ENCODE measurements at regions not wholly inside any gene's neighbourhood (a gene's known extent, or its start where the extent isn't known, plus 50 kb on each side); places are given as distances from the start of the nearest gene placed in this dataset.
"Not testable (repeated sequence)": the region's sequence is repeated elsewhere in the genome, so short reads cannot be mapped to it uniquely, and the experiment has no call there.

DNA sequence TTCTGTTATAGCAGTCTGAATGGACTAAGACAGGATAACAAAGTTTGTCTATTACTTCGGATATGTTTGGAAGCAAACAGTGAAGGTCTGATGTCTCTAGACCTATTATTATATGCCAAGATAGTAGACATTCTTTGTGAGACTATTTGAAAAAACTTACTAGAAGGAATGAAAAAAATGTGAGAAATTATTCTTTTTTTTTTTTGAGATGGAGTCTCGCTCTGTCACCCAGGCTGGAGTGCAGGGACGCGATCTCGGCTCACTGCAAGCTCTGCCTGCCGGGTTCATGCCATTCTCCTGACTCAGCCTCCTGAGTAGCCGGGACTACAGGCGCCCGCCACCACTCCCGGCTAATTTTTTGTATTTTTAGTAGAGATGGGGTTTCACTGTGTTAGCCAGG is 690.7 kb upstream of the SLC35B3 start:
- not testable (repeated sequence) for DNase-seq (ENCODE audit: low spot score)

GRCh38 chr6:9121549-9121948 is 686.2 kb upstream of the SLC35B3 start:
- no peak for DNase-seq (ENCODE audit: low spot score)

- no peak for DNase-seq (ENCODE audit: low spot score)
Measured at GRCh38 chr6:9116026-9116425, 680.7 kb upstream of the SLC35B3 start.

- DNase-seq (ENCODE audit: low spot score), result no peak
Measured at GRCh38 chr6:9112544-9112943, 677.2 kb upstream of the SLC35B3 start.

GRCh38 chr6:9103876-9104521 is 668.7 kb upstream of the SLC35B3 start:
- DNase-seq (ENCODE audit: low spot score), result no peak

DNA sequence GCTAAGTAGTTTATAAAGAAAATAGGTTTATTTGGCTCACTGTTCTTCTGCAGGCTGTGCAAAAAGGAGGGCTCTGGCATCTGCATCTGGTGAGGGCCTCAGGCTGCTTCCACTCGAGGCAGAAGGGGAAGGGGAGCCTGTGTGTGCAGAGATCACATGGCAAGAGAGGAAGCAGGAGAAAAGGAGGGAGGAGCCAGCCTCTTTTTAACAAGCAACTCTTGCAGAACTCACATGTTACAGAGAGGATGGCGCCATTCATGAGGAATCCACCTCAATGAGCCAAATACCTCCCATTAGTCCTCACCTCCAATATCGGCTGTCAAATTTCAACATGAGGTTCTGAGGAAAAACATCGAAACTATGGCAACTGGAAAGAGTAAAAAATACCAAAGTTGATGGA is 666.6 kb upstream of the SLC35B3 start:
- no peak for DNase-seq (ENCODE audit: low spot score)

DNA sequence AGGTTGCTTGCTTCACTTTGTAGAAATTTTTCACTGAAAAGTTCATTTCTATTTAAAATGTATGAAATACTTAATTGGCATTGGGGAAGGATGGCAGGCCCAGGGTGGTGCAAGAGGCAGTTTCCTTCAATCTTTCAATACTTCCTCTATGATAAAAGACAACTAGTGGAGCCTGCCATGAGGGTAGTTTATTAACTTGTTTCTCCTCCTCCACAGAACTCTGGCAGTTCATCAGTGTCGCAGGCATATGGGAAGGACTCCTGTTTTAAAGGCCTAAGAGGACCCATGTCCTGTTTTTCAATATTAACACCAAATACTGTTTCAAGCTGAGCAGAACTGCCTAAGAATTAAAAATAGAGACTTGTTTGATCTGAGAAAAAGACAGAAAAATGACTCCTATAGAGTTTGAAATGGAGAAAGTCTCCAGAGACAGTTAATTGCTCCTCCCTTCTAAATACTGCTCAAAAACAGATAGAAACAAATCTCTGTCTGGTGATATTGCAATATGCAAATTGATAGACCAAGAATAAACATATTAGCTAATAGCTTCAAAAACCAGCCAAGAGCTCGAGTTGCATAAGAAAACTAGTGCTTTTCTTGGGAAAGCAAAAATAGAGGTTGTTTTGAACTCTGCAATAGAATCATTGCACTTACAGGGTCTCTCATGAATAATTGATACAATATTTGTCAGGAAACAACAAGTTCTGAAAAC is 665.7 kb upstream of the SLC35B3 start:
- DNase-seq (ENCODE audit: low spot score), result no peak

DNA sequence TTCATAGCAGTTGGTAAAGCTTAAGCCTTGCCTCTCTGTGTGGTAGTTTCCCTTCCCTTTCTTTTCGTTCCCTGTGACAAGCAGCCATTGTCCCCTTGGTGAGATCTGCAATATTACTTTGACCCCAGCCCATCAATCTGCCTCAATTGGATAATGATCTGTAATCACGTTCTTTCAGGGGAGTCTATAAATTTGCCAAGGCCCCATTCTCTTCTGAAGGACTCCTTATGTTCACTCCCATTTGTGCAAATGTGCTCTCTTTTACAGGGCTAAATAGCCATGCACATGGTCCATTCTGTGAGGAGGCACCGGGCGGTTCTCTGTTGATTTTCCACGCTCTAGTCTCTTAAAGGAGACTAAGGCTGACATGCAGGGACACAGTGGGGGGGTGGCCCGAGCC is 660.4 kb upstream of the SLC35B3 start:
- no peak for DNase-seq (ENCODE audit: low spot score)

DNA sequence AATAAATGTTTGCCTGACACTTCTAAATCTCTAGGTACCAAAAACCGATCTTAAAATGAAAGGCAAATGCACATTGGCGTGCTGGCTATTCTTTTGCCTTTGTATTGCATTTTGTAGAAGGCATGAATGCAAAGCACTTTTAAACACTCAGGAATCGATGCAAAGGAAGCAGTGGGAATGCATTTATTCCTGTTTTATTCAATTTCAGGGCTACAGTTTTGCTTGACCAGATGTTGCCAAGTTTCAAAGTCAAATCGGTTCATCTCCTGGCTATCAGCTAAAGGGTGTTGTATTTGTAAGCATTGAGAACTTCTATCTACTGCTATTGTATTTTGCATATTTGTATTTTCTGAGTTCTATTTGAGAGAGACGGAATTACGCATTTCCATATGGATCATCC is 659.8 kb upstream of the SLC35B3 start:
- no peak for DNase-seq (ENCODE audit: low spot score)

GRCh38 chr6:9089724-9090123 is 654.4 kb upstream of the SLC35B3 start:
- no peak for DNase-seq (ENCODE audit: low spot score)

- DNase-seq (ENCODE audit: low spot score), result no peak
Measured at GRCh38 chr6:9087470-9087869, 652.1 kb upstream of the SLC35B3 start.

DNA sequence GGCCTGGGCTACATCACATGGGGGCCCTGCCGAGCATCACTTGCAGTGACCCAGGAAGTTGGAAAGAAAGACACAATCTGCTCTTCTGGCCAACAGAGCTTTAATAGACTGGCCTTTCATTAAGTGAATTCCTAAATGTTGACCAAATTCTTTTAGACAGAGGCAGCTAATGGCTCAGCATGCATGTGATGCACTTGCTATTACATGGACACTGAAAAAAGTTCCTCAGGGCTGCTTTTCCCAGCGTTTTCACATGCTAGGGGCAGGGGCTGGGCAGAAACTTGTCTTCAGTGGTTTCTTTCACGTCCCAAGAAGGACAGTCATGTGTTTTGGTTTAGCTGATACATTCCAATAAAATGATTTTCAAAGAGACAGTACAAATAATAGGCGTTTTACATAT is 651.0 kb upstream of the SLC35B3 start:
- no peak for DNase-seq (ENCODE audit: low spot score)

- DNase-seq (ENCODE audit: low spot score), result no peak
Measured at GRCh38 chr6:9085709-9086070, 650.3 kb upstream of the SLC35B3 start.

DNA sequence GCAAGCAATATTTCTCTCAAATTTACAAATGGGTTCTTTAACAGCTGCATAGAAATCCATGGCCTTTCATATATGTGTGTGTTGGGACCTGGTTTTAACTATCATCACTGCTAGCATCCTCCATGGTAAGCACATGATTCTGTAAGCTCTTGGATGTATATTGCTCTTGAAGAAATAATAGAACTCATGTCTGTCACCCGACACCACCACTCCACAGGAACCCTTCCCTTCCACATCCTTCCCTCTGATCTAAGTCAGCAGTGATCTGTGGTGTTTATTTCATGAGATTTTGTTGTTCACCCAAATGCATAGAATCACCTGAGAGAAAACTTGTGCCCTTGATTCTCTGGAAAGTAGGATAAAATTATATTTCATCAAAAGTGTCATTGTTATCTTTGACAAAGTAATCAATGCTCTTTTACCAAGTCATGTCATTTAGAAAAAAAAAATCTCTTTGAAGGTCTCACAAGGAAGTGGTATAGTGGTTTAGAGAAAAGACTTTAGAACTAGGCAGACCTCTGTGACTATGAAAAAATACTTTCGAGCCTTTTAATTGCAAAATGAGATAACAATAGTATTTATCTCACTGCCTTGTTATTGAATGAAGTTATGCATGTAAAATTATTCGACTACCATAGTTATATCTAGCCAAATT is 649.8 kb upstream of the SLC35B3 start:
- no peak for DNase-seq (ENCODE audit: low spot score)

- no peak for DNase-seq (ENCODE audit: low spot score)
Measured at GRCh38 chr6:9083108-9083507, 647.8 kb upstream of the SLC35B3 start.

- DNase-seq (ENCODE audit: low spot score), result no peak
Measured at GRCh38 chr6:9066726-9067125, 631.4 kb upstream of the SLC35B3 start.

- DNase-seq (ENCODE audit: low spot score), result no peak
Measured at GRCh38 chr6:9064156-9064555, 628.8 kb upstream of the SLC35B3 start.

DNA sequence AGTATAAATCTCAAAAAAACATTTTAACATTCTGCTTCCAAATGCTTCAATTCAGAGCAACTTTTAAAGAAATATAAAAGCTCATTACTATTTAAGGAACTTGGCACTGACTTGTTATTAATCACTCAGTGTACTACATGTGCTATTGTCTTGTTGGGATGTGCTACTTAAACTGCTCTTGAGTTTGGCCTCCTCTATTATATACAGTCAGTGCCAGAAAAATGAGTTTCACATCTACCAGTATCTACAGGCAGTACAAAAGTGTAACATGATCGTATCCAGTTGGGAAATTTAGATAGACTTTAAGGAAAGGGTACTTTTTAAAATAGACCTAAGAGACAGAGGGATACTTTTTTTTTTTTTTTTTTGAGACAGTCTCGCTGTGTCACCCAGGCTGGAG is 627.3 kb upstream of the SLC35B3 start:
- DNase-seq (ENCODE audit: low spot score), result no peak

- no peak for DNase-seq (ENCODE audit: low spot score)
Measured at GRCh38 chr6:9057937-9058336, 622.6 kb upstream of the SLC35B3 start.

DNA sequence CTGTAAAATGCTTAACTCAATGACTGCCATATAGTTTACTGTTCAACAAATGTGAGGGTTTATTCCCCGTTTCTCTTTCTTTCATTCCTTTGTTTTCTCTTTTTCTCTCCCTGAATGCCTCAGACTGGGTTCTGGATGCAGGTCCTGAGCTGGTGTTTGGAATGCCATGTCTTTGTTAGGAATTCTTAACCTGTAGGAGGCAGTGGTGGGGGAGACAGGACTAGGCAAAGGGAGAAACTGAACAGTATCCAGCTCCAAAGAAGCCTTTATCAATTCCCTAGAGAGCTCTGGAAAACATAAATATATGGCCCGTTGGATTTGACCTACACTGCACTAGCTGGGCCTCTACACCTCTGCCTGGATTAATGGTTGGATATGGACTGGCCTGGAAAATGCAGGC is 621.2 kb upstream of the SLC35B3 start:
- no peak for DNase-seq (ENCODE audit: low spot score)

GRCh38 chr6:9044426-9044825 is 609.1 kb upstream of the SLC35B3 start:
- DNase-seq (ENCODE audit: low spot score), result no peak

DNA sequence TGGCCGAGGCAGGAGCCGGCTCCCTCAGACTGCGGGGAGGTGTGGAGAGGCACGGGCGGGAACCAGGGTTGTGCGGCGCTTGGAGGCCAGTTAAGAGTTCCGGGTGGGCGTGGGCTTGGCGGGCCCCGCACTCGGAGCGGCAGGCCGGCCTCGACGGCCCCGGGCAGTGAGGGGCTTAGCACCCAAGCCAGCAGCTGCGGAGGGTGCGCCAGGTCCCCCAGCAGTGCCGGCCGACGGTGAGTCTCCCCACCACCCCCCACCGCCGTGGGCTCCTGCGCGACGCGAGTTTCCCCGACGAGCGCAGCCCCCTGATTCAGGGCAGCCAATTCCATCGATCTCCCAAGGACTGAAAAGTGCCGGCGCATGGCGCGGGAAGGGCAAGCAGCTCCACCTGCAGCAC is 605.4 kb upstream of the SLC35B3 start:
- DNase-seq (ENCODE audit: low spot score), result no peak

- DNase-seq (ENCODE audit: low spot score), result no peak
Measured at GRCh38 chr6:9039258-9039657, 603.9 kb upstream of the SLC35B3 start.
